Suprapubic skin (tissue), 4 donors: ENCODE measurements at regions not wholly inside any gene's neighbourhood (a gene's known extent, or its start where the extent isn't known, plus 50 kb on each side); places are given as distances from the start of the nearest gene placed in this dataset.

ENCODE experiments used
- CTCF ChIP-seq, 2 donors: fragments of 200-600 bp in 1 of 2; fragments of 450-650 bp in 1 of 2; sonication (generic) in 1 of 2; IDR thresholded peaks; one replicate each; pipeline ENCODE4 v1.5.1; 2016 to 2019; ENCODE audit warnings: antibody characterized with exemption in 2 of 2, mild to moderate bottlenecking in 1 of 2, moderate library complexity in 1 of 2
- POLR2A ChIP-seq, 2 donors: fragments of 450-650 bp; IDR thresholded peaks; one replicate each; pipeline ENCODE4 v1.6.1; 2017; ENCODE audit warnings: antibody characterized with exemption in 2 of 2, mild to moderate bottlenecking in 2 of 2, moderate library complexity in 2 of 2
- POLR2AphosphoS5 ChIP-seq, 3 donors: sonication (generic); formaldehyde crosslinking; IDR thresholded peaks; one replicate each; pipeline ENCODE4 v1.6.1; 2017; ENCODE audit warnings: antibody characterized with exemption in 3 of 3

GRCh38 chr14:104383996-104384775 is 195.4 kb upstream of the C14orf180 start:
- TF ChIP-seq CTCF (IDR thresholded peaks at IDR 0.05) (no peak), POLR2A (IDR thresholded peaks at IDR 0.05) (no peak), POLR2AphosphoS5 (IDR thresholded peaks at IDR 0.05) (no peak)
